ENCODE measurements at regions not wholly inside any gene's neighbourhood (a gene's known extent, or its start where the extent isn't known, plus 50 kb on each side); places are given as distances from the start of the nearest gene placed in this dataset.
"Not testable (repeated sequence)": the region's sequence is repeated elsewhere in the genome, so short reads cannot be mapped to it uniquely, and the experiment has no call there.

- no peak for DNase-seq (ENCODE audit: low read depth in 2 of 2)
These were observed 51.2 kb upstream of the LBX1 start for GRCh38 chr10:101280511-101280910.

DNA sequence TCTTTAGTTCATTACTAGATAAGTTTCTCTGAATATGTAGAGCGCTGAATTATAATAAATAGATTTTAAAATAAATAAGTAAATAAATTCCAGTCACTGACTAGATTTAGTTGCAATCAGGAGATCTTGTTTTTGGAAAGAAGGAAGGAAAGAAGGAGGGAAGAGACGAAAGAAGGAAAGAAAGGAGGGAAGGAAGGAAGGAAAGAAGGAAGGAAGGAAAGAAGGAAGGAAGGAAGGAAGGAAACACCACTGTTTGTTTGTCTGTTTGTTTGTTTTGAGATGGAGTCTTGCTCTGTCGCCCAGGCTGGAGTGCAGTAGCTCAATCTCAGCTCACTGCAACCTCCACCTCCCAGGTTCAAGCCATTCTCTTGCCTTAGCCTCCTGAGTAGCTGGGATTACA is 51.7 kb upstream of the LBX1 start:
- DNase-seq (ENCODE audit: low read depth in 2 of 2), result not testable (repeated sequence)

DNA sequence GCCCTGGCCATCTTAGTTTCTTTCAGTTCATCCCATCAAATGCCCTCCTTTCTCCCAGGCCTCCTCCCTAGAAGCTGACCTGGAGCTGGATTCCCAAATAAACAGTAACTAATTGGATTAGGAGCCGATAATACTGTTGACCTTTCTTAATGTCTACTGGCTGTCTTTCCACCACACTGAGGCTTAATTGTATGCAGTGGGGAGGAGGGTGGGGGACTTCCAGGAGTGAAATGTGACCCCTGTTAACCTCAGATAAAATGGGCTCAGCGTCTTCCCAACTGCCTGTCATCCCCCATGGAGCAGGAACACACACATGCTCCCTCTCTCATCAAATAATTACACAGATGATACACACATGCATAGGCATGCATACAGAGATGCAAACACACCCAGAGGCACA is 53.7 kb upstream of the LBX1 start:
- DNase-seq (ENCODE audit: low read depth in 2 of 2), result no peak

DNA sequence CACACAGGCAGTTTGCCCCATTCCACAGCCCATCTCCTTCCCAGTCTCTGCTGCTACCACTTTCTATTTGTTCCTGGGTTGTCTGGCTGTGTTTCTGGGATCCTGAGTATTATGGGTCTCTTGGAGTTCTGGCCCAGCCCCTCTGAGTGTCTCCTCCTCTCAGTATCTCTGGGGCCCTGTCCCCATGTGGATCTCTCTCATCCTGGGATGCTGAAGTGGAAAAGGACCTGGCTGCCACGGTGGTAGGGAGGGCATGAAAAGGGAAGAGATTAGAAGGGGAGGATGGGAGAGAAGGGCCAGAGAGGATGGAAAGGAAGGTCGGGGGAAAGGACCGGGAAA is 54.5 kb upstream of the LBX1 start:
- DNase-seq (ENCODE audit: low read depth in 2 of 2), result no peak

DNA sequence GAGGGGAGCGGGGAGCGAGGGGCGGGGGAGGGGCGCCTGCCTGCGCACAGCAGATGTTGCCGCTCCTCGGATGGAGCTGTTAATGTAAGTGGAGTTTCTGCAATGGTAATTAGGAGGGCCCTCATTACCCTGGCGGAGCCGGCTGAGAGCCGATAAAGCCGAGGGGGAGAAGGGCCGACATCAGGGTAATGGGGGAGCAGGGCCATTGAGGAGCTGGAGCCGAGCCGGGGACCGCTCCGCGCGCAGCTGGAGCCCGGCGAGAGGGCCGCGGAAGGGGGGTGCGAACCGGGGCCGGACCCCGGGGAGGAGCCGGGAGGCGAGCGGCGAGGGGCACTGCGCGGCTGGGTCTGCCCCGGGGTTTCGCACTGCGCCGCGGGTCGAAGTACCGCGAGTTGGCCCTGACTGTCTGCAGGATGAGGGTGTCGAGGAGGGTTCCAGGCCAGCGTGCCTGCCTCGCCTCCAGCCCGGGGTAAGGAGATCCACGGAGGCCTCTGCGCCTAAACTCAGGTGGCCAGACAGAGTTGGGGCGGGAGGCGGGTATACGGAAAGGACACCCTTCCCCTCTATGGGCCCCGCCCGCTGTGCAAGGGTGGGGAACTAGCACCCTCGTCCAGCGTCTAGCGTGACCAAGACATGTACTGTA is 55.0 kb upstream of the LBX1 start:
- DNase-seq (ENCODE audit: low read depth in 2 of 2), result no peak

DNA sequence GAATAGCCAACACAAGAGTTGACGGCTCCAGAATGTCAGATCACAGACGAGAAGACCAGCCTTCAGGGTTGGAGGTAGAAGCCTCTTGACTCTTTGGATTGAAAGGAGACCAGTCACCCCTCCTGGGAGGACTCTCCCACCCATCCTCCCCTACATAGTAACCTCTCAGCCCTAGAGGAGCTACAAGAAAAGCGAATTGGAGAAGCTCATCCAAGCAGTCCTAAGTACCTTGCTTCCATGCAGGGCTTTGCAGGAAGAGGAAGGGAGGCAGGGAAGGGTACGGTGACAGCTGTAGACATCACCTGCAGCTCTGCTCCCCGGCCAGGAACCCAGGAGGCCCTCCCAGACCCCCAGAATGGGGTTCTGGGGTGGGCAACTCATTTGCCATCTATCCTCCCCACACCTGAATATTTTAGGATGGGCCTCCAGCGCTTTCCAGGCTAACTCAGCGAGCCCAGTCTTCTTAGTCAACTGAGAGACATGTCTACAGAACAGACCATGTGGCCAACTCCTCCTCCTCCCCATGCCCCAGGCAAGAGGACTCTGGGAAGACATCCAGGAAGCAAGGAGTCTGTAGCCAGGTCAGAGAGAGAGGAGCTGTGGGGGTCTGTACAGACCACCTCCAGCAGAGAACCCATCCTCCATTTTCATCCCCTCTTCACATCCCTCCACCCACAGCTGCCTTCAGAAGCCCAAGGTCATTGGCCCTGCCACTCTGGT is 55.6 kb upstream of the LBX1 start:
- DNase-seq (ENCODE audit: low read depth in 2 of 2), result no peak

GRCh38 chr10:101285519-101286070 is 56.3 kb upstream of the LBX1 start:
- DNase-seq (ENCODE audit: low read depth in 2 of 2), result no peak

GRCh38 chr10:101286248-101287046 is 57.2 kb upstream of the LBX1 start:
- DNase-seq (ENCODE audit: low read depth in 2 of 2), result no peak

DNA sequence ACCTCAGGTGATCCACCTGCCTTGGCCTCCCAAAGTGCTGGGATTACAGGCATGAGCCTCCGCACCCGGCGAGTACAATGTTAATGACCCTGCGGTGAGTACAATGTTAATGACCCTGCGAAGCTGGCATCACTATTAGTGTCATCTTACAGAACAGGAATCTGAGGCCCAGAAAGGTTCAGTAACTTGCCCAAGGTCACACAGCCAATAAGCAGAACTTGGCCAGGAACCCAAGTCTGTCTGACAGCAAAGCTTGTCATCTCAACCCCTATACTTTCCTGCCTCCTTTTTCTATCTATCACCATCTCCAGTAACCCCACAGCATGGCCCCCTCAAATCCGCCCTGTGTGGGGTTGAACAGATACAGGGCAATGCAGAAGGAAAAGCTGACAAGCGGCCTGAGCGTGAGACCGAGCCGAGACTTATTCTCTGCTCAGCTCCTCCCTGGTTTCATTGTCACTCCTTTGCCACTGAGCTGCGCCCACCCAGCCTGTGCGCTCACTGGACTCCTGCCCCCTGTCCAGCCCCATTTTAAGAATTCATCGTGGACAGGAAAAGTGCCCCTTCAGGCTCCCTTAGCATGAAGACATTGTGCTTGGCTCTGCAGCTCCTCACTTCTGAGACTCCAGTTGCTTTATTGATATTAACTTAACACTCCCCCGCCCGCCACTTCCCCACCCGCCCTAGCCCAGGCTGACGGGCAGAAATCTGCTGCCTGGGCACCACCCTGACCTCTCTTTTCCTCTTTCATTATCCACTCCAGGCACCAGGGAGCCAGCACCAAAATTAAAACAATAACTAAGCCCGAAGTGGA is 58.1 kb upstream of the LBX1 start:
- no peak for DNase-seq (ENCODE audit: low read depth in 2 of 2)

- no peak for DNase-seq (ENCODE audit: low read depth in 2 of 2)
These were observed 58.9 kb upstream of the LBX1 start for GRCh38 chr10:101287997-101288635.

- DNase-seq (ENCODE audit: low read depth in 2 of 2), result no peak
These were observed 60.3 kb upstream of the LBX1 start for GRCh38 chr10:101289541-101289940.

DNA sequence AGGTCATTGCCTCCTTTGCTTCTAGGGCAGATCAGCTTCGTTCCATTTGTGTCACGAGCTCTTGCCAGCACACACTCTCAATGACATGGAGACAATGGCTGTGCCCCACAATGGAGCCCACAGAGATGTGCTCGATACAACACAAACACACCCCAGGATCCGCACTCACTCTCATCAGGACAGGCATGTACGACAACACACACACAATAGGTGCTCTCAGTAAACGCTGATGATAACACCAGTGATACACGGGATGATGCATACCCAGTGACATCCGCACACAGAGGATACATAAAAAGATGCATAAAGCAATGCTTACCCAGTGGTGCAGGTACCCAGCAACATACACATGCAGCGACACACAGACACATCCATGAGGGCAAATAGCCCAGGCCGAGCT is 61.2 kb upstream of the LBX1 start:
- no peak for DNase-seq (ENCODE audit: low read depth in 2 of 2)

GRCh38 chr10:101290881-101291280 is 61.6 kb upstream of the LBX1 start:
- DNase-seq (ENCODE audit: low read depth in 2 of 2), result no peak

DNA sequence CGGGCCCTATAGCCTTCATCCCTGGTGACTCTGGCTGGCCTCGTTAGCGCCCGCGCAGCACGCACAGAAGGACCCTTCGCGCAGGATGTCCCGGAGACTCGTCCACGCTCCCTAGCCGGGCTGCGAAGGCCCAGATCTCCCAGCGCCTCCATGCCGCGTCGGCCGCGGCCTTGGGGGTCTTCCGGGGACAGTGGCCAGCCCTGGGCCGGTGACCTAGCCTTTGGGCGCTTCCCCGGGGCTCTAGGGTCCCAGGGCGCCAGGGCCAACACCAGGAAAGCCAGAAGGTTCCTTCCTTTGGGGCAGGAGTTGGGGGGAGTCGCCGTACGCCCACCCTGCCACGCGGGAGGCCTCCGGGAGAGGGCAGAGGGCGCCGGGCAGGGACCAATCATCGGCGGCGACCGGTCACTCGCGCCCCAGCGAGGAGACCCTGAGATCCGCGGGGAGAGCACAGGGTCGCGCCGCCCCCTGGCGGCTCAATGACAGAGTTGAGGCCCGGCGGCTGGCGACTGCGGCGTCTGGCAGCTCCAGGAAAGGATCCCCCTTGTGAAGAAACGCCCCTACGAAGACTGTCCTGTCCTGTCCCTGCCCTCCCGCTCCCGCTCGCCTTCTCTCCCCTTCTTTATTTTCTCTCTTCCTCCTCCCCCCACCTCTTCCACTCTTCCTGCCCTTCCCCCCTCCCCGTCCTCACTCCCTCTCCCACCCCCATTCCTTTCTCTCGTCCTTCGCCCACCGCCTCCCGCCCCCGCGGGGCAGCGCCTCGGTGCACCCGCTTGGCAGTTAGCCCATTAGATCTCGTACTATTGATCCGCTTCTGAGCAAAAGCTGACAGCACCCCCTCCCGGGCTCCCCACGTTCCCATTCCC is 62.3 kb upstream of the LBX1 start:
- DNase-seq (ENCODE audit: low read depth in 2 of 2), result peak in 1 of 2 donors; percentile 32

DNA sequence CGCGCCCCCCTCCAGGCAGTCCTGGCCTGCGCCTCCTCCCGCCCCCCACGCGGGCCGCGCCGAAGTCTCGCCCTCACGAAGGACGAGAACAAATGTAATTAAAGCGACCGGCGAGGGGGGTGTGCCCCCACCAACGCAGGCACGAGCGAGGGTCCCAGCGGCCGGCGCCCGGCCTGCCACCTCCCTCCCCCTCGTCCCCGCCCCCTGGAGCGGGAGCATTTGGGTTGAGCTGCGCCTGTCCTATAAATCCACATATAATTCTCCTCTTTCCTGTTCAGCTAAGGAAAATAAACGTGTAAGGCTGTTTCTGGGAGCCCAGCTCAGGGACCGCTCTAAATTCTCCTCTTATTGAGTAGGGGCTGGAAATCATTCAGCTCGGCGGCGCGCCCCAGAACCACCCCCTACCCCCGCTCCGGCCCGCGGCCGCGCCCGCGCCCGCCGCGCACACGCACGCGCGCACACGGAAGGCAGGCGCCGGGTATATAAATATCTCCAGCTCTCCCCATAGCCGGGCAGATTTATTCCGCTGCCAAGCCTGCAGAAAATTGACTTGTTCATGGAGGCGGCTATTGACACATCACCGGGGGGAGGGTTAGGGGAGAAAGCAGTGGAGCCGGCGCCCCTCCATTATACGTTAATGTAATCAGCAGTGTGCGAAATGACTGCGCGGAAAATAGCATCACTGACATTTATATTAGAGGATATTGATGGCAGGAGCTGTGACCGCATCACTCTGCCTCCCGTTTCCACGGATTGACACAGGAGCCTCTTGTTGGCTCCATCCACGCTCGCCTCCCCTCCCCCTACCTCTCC is 61.6 kb upstream of the BTRC start:
- no peak for DNase-seq (ENCODE audit: low read depth in 2 of 2)

DNA sequence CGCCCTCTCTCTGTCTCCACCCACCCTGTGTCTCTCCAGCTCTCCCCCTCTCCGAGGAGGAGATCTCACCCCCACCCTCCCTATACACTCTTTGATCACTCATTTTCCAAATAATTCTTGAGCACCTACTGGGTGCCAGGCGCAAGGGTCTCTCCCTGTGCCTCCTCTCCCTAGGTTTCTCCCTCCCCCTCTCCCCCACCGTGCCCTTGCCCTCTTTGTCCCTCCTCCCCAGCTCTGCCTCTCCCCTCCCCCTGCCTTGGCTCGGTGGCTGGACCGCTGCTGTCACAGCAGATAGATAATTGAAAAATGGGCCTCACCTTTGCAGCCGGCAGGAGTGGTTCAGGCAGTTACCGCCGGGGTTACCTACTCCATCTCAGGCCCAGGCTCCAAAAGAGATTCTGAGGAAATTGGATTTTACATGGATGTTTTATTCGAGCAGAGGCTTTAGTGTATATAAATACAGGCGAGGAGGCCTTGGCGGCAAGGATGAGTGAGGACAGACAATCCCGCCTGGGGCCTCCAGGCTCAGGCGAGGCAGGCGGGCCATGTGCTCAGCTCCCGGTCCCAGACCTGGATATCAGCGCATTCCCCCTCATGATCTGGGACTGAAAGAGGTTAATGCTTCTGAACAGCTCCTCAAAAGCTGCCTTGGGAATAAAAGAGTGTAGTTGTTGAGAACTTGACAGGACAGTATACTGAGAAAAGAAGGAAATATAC is 60.8 kb upstream of the BTRC start:
- DNase-seq (ENCODE audit: low read depth in 2 of 2), result no peak

GRCh38 chr10:101294109-101294508 is 59.9 kb upstream of the BTRC start:
- DNase-seq (ENCODE audit: low read depth in 2 of 2), result no peak

- DNase-seq (ENCODE audit: low read depth in 2 of 2), result no peak
These were observed 58.7 kb upstream of the BTRC start for GRCh38 chr10:101295261-101295660.

Data from stimulated activated CD8-positive, alpha-beta memory T cell treated with anti-CD3 and anti-CD28 coated beads, Interleukin-7, amount 100 ng/mL, for 4 hours (primary cell).